ENCODE measurements at regions not wholly inside any gene's neighbourhood (a gene's known extent, or its start where the extent isn't known, plus 50 kb on each side); places are given as distances from the start of the nearest gene placed in this dataset.

- POLR2A ChIA-PET (ENCODE audit: unreplicated experiment): no interaction called here
Measured at GRCh38 chr2:126482582-126483464, 173.1 kb upstream of the GYPC start.

GRCh38 chr2:126494593-126494992 is 161.4 kb upstream of the GYPC start:
- no peak overlapping the region for H3K27ac ChIP-seq (ENCODE audit: low read length)
- POLR2A ChIA-PET (ENCODE audit: unreplicated experiment): no interaction called here
- H3K27me3 ChIP-seq (ENCODE audit: low read length): no peaks in the 10 kb centered on the region
- no peaks in the 10 kb centered on the region for H3K9me2 ChIP-seq (replicated peaks; ENCODE audit: low read length)
- no peak for ATAC-seq
- no peaks in the 10 kb centered on the region for H4K20me1 ChIP-seq (ENCODE audit: low read length)
- no peak for DNase-seq
- no peak overlapping the region for H3K4me3 ChIP-seq (ENCODE audit: low read length)
- CTCF ChIA-PET: no interaction called here
- no peak overlapping the region for H2AFZ ChIP-seq (ENCODE audit: low read length)
- H3K36me3 ChIP-seq (ENCODE audit: low read depth, low read length): no peaks in the 10 kb centered on the region
- 0 out of 2 replicates have a peak, but pooled peaks cover 3% of the 10 kb centered on the region for H3K9me3 ChIP-seq (ENCODE audit: low read length)
- no peaks in the 10 kb centered on the region for H3K79me2 ChIP-seq (ENCODE audit: low read length)
- H3F3A ChIP-seq (ENCODE audit: low read length, unreplicated experiment): no peaks in the 10 kb centered on the region
- intact Hi-C loops (cut with micrococcal nuclease): no loop called here
- no peak overlapping the region for H3K9ac ChIP-seq (ENCODE audit: low read length)
- no peak overlapping the region for H3K4me2 ChIP-seq (ENCODE audit: low read length)
- H3K4me1 ChIP-seq (ENCODE audit: insufficient read depth, low read length): no peaks in the 10 kb centered on the region
- no TSS peak for BruUV-seq (replicated peaks)
- no peak for TF ChIP-seq EZH2 (IDR thresholded peaks at IDR 0.05; ENCODE audit: low read length, unreplicated experiment)
- TF ChIP-seq EZH2phosphoT487 (IDR thresholded peaks at IDR 0.05; ENCODE audit: borderline replicate concordance, low read length): no peak
- TF ChIP-seq CTCF (conservative IDR thresholded peaks at IDR 0.05; ENCODE audit: low read depth, low read length): no peak

More at GRCh38 chr2:126482582-126483464, 173.1 kb upstream of the GYPC start:
- H3K9ac ChIP-seq (ENCODE audit: low read length): no peak overlapping the region
- intact Hi-C loops (cut with micrococcal nuclease): no loop called here
- BruUV-seq (replicated peaks): no TSS peak
- H4K20me1 ChIP-seq (ENCODE audit: low read length): no peaks in the 10 kb centered on the region
- TF ChIP-seq CTCF (conservative IDR thresholded peaks at IDR 0.05; ENCODE audit: low read depth, low read length) (no peak; the same call in 1 of the 2 replicates), EZH2 (IDR thresholded peaks at IDR 0.05; ENCODE audit: low read length, unreplicated experiment) (no peak), EZH2phosphoT487 (IDR thresholded peaks at IDR 0.05; ENCODE audit: borderline replicate concordance, low read length) (no peak)
- no peaks in the 10 kb centered on the region for H3F3A ChIP-seq (ENCODE audit: low read length, unreplicated experiment)
- H3K4me2 ChIP-seq (ENCODE audit: low read length): no peak overlapping the region
- H3K27me3 ChIP-seq (ENCODE audit: low read length): no peaks in the 10 kb centered on the region
- CTCF ChIA-PET: no interaction called here
- no peak overlapping the region for H3K27ac ChIP-seq (ENCODE audit: low read length)
- H2AFZ ChIP-seq (ENCODE audit: low read length): no peak overlapping the region
- no peaks in the 10 kb centered on the region for H3K36me3 ChIP-seq (ENCODE audit: low read depth, low read length)
- H3K9me3 ChIP-seq (ENCODE audit: low read length): no peaks in the 10 kb centered on the region
- no peaks in the 10 kb centered on the region for H3K4me1 ChIP-seq (ENCODE audit: insufficient read depth, low read length)
- DNase-seq: peak; percentile 10
- no peaks in the 10 kb centered on the region for H3K9me2 ChIP-seq (replicated peaks; ENCODE audit: low read length)
- no peaks in the 10 kb centered on the region for H3K79me2 ChIP-seq (ENCODE audit: low read length)
- no peak for ATAC-seq
- no peak overlapping the region for H3K4me3 ChIP-seq (ENCODE audit: low read length)

GRCh38 chr2:126495189-126495588 is 160.8 kb upstream of the GYPC start:
- Histone ChIP-seq H3K27ac (ENCODE audit: low read length) (no peak overlapping the region), H3K4me3 (ENCODE audit: low read length) (no peak overlapping the region), H3K36me3 (ENCODE audit: low read depth, low read length) (no peaks in the 10 kb centered on the region), H3K9ac (ENCODE audit: low read length) (no peak overlapping the region), H3F3A (ENCODE audit: low read length, unreplicated experiment) (no peaks in the 10 kb centered on the region), H3K4me2 (ENCODE audit: low read length) (no peak overlapping the region), H3K9me3 (ENCODE audit: low read length) (0 out of 2 replicates have a peak, but pooled peaks cover 3% of the 10 kb centered on the region), H2AFZ (ENCODE audit: low read length) (no peak overlapping the region), H3K9me2 (replicated peaks; ENCODE audit: low read length) (no peaks in the 10 kb centered on the region), H3K4me1 (ENCODE audit: insufficient read depth, low read length) (no peaks in the 10 kb centered on the region), H3K27me3 (ENCODE audit: low read length) (no peaks in the 10 kb centered on the region), H4K20me1 (ENCODE audit: low read length) (no peaks in the 10 kb centered on the region), H3K79me2 (ENCODE audit: low read length) (no peaks in the 10 kb centered on the region)
- intact Hi-C loops (cut with micrococcal nuclease): no loop called here
- no peak for DNase-seq
- ATAC-seq: no peak
- TF ChIP-seq CTCF (conservative IDR thresholded peaks at IDR 0.05; ENCODE audit: low read depth, low read length): no peak
- no peak for TF ChIP-seq EZH2 (IDR thresholded peaks at IDR 0.05; ENCODE audit: low read length, unreplicated experiment)
- TF ChIP-seq EZH2phosphoT487 (IDR thresholded peaks at IDR 0.05; ENCODE audit: borderline replicate concordance, low read length): no peak
- POLR2A ChIA-PET (ENCODE audit: unreplicated experiment): no interaction called here
- no TSS peak for BruUV-seq (replicated peaks)
- CTCF ChIA-PET: no interaction called here
